ENCODE measurements at regions not wholly inside any gene's neighbourhood (a gene's known extent, or its start where the extent isn't known, plus 50 kb on each side); places are given as distances from the start of the nearest gene placed in this dataset.

DNA sequence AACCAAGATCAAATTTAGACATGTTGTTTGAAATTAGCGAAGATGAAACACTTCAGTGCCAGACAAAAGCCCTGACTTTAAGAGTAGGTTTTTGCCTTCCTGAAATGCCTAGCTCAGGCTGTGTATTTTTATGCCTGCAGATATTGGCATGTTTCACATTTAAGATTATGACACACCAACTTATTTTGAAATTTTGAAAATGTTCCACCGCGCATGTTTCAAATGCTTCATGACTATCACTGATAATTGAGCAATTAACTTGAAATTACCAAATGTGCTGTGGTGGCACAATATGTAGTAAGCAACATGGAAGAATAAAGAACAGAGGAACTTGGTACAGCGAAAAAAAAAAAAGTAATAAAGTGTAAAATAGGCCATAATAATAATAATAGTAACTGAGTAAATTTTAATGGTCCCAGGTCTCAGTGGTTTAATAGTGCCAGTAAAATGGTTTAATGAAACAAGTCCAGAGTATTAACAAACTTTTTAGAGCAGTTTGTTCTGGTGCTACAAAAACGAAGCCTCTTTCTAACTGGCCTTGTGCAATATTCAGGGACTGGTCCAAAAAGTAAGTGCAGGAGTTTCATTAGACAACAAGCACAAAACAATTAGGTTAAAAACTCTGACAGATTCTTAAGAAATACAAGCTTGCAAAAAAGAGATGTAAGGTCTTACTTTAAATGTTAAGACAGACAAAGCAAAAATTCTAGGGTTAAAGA, 112.5 kb upstream of the SOX6 start:
- no peak for DNase-seq (ENCODE audit: low read depth)
- H3K4me3 ChIP-seq (ENCODE audit: low read length): no peak overlapping the region
- TF ChIP-seq, protein P1, sequence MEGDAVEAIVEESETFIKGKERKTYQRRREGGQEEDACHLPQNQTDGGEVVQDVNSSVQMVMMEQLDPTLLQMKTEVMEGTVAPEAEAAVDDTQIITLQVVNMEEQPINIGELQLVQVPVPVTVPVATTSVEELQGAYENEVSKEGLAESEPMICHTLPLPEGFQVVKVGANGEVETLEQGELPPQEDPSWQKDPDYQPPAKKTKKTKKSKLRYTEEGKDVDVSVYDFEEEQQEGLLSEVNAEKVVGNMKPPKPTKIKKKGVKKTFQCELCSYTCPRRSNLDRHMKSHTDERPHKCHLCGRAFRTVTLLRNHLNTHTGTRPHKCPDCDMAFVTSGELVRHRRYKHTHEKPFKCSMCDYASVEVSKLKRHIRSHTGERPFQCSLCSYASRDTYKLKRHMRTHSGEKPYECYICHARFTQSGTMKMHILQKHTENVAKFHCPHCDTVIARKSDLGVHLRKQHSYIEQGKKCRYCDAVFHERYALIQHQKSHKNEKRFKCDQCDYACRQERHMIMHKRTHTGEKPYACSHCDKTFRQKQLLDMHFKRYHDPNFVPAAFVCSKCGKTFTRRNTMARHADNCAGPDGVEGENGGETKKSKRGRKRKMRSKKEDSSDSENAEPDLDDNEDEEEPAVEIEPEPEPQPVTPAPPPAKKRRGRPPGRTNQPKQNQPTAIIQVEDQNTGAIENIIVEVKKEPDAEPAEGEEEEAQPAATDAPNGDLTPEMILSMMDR (conservative IDR thresholded peaks at IDR 0.05; ENCODE audit: low read length): no peak

DNA sequence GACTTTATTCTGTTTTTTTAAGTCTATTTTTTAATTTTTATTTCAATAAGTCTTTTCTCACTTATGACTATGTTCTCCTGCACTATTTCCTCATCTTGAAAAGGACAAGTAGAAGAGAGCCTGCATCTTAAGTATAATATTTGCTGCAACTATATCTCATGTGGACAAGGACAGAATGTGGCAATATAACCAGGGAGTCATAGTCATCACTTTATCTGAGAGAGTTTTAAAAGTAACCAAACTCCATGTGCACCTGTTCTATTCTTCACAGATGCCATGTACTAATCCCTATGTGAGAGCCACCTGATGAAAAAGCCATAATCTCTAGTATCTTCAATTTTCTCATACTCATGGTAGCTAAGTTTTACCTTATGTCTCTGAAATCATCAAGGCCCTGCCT, 104.2 kb upstream of the SOX6 start:
- no peak overlapping the region for H3K4me3 ChIP-seq (ENCODE audit: low read length)
- TF ChIP-seq, protein P1 (conservative IDR thresholded peaks at IDR 0.05; ENCODE audit: low read length): no peak
- no peak for DNase-seq (ENCODE audit: low read depth)

DNA sequence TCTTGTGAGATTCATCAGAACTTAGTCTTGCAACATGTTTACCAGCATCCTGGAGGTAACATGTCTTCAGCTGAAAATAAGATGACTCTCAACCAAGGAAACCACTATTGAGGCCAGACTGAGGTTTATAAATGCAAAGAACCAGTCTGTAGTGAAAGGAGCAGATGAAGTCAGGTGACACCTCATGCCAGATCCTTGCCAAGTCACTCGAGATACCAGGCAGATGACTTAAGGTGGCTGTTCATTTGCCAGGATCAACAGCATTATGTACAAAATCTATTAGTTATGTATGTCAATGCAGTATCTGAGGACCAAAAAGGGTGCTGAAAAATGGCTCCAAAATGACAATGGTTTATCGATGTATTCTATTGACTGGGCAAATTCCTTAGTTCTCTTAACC, 100.0 kb upstream of the SOX6 start:
- TF ChIP-seq, protein P1 (conservative IDR thresholded peaks at IDR 0.05; ENCODE audit: low read length): no peak
- H3K4me3 ChIP-seq (ENCODE audit: low read length): no peak overlapping the region
- DNase-seq (ENCODE audit: low read depth): no peak

DNA sequence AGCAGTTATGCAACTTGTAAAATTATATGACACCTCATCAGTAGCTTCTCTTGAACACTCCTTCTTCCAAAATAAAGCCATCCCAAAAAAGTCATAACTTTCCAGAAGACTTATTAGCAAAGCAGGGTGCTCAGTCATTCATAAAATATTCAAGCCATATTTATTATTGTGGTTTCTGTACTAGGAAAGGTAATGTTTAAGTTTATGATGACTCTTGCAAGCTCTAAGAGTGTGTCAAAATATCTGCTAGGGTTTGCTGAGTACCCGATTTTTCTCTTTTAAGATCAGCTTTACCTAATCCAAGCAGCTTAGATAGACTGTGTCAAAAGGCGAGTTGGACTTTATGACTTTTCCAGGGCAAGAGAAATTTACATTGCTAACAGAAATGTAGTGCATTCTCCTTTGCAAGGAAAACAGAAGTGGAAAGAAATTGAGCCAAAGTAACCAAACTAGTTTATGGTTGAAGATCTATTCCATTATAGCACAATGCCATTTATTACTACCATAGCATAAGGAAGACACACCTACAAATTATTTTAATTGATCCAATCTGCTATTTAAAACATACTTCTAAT, 98.0 kb upstream of the SOX6 start:
- TF ChIP-seq, protein P1 (conservative IDR thresholded peaks at IDR 0.05; ENCODE audit: low read length): no peak
- DNase-seq (ENCODE audit: low read depth): no peak
- H3K4me3 ChIP-seq (ENCODE audit: low read length): no peak overlapping the region

DNA sequence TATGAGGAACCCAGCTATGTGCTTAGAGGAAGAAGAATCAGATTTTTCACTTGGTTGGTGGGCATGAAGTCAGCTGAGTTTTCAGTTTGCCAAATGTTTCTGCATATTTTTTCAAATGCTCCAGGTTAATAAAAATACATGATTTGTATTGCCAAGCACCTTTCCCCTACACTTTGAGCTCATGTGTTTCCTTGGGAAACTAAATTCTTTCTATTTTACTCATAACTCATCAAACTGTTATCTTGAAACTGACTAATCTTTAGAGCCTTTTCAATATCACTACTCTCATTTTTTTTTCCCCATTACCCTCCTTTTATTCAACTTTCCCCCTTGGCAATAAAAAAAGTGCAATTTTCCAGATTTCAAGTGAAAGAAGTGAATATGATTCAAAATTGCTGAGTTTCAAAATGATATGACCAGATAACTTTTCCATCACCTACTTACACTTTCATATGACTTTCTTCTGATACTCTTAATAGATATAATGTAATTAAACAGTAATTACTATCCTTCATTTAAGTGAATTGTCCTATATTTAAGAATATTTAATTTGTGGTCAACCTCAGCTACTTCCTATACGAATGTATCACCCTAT, 91.9 kb upstream of the SOX6 start:
- TF ChIP-seq, protein P1 (conservative IDR thresholded peaks at IDR 0.05; ENCODE audit: low read length): no peak
- H3K4me3 ChIP-seq (ENCODE audit: low read length): no peak overlapping the region
- no peak for DNase-seq (ENCODE audit: low read depth)

DNA sequence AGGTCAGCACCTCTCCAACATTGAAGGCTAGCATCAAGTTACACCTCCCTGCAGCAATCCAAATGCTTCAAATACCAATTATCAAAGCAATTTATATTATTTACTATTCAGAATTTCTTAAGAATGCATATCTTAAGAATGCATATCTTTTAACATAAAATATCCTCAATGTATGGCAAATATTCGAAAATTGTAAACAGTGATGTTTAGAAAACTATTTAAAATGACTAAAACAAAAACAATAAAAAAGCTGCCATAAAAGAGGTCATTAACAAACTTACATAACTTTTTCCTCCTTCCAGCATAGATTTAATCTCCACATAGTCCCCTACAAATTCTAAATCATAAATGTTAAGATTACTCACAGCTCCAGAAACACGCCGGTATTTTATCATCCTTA, 85.1 kb upstream of the SOX6 start:
- DNase-seq (ENCODE audit: low read depth): no peak
- no peak overlapping the region for H3K4me3 ChIP-seq (ENCODE audit: low read length)
- TF ChIP-seq, protein P1 (conservative IDR thresholded peaks at IDR 0.05; ENCODE audit: low read length): no peak

DNA sequence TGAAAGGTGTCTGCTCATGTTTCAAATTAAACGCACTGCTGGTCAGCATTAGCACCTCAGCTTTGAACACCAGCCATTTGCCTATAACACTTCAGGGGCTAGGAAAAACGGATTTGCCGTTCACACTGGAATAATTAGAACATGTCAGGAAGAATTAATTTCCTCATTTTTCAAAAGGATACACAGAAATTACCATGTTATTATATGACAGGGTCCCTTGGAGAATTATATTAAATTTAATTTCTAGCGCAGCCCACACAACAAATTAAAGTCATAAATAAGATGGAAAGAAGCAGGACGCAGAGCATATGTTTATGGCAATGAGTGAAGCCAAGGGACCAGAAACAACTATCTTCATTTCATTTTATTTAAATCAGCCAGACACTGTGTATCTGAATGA, 83.8 kb upstream of the SOX6 start:
- TF ChIP-seq, protein P1 (conservative IDR thresholded peaks at IDR 0.05; ENCODE audit: low read length): no peak

More for the DNA sequence above, 83.8 kb upstream of the SOX6 start:
- DNase-seq (ENCODE audit: low read depth): no peak
- no peak overlapping the region for H3K4me3 ChIP-seq (ENCODE audit: low read length)
